HG03066 (cell line): ENCODE measurements at regions not wholly inside any gene's neighbourhood (a gene's known extent, or its start where the extent isn't known, plus 50 kb on each side); places are given as distances from the start of the nearest gene placed in this dataset.
"Not testable (repeated sequence)": the region's sequence is repeated elsewhere in the genome, so short reads cannot be mapped to it uniquely, and the experiment has no call there.

Experiments used
- ATAC-seq: cut with Tn5 transposase; IDR thresholded peaks from one replicate; pipeline ENCODE4 v1.9.1; 2021; ENCODE audit warnings: low read depth; ENCODE audit not compliant: unreplicated experiment

DNA sequence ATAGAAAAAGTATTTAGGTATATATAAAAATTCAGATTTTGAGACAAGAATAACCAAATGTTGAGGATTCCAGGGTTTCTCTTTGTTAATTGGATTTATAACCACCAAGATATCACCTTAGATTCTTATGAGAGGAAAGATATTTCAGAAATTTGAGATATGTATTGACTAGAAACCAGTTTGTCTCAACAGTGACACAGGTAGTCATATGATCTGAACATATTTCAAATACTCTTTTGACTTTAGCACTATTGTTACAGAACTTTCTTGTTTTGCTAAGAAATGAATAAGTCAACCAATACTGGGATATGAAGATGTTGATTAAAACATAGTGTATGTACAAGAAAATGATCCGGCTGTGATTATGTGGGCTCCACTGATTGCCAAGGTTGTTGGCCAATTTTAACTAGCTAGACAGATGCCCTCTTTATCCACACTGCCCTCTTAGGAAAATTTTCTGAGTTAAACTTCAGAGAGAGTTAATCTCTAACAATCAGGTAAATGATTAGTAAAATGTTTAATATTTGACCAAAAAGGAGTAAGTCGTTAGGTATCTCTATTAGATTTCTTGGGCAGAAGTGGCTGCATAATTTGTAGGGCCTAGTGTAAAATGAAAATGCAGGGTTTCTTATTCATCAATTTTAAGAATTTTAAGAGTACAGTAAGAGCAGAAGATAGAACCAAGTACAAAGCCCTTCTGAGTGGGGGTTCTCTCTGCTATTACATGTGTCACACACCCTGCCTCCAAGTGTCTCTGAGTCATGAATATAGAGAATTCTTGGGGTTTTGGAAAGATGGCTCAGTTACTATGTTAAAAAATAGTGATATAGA, 376.0 kb downstream of the TFEC start:
- no peak for ATAC-seq

DNA sequence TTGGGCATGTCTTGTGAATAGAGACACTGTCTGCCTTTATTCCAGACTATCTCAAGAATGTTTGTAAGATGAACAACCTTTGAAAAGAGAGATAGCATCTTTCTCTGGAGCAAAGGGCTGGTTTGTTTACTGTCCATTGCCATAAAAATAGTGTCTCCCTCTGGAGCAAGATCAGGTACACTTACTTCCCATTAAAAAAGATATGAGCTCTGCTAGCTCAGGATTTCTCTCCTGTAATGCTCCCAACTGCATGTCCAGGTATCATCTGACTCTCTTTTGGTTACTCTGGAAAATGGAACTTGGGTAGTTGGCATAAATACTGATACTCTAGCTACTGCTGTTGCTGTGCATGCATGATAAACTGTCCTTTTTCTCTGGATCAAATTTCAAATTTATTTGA, 381.1 kb downstream of the TFEC start:
- ATAC-seq = no peak

DNA sequence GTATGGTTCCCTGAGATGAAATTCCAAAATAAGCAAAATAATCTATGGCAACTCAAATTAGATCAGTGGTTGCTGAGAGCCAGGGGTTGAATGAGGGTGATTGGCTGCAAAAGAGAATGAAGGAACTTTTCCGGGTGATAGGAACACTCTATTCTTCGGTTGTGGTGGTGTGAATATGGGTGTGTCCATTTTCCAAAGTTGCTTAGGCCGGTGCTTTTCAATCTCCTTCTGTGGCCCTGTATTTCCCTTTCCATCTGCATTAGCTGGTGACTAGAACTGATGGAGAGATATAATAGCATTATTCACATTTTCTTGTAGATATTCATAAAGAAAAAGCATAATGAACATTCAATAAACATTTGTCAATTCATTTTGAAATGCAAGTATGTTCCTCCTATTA, 382.9 kb downstream of the TFEC start:
- no peak for ATAC-seq

DNA sequence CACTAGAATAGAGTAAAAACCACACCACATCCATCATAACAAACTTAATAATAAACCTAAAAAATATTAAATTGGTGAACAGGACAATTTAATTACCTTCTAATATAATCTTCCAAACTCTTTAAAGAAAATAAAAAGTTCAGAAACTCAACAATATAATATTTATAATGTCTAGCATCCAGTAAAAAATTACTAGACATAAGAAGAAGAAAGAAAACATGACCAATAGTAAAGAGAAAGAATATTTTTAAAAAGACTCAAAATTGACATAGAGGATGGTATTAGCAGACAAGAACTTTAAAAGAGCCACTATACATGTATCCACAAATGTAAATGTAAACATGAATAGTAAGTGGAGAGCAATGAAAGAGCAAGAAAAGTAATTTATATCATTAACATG, 388.4 kb downstream of the TFEC start:
- ATAC-seq = no peak

DNA sequence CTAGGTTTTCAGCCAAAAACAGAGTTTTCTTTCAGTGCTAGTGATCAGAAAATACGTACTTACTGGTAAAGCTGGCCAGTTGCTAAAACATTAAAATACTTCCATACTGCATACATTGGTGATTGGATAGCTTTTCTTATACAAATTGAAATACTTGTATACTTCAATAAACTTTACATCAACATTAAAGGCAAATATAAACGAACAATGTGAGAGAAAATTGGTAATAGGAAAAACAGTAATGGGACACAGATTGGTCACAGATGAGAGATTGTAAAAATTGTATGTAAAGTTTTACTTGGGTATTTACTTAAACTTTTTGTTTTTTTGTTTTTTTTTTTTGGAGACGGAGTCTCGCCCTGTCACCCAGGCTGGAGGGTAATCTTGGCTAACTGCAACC, 391.7 kb downstream of the TFEC start:
- no peak for ATAC-seq

DNA sequence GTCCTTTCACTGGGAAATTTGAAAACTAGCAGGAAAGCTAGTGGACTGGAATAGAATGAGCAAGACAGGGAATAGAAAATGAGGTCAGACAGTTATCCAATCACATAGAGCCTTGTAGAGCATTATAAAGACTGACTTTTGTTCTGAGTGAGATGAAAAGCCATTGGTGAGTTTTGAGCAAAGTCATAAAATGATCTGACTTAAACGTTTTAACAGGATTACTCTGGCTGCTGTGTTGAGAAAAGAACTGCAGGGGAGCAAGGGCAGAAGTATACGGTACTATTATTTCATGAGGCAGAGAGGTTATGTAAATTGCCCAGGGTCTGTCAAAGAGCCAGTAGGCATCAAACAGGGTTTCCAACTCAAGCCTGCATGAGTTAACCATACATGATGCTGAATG, 393.4 kb downstream of the TFEC start:
- no peak for ATAC-seq

DNA sequence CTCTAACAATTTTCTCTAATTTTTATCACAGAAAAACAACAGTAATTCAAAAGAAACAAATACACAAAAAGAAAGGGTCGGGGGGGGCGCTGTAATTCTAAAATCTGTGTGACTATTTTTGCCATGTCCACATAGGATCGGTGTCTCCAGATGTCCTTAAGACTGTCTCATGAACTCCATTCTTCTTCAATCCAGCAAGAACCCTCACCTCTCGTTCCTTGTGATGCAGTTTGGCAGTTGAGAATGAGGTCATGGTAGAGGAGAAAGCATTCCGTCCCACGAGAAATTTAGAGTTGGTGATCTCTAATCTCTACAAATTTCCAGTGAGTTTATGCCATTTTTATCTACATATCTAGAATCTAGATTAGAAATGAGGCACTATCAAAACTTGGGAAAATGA, 394.7 kb downstream of the TFEC start:
- no peak for ATAC-seq

DNA sequence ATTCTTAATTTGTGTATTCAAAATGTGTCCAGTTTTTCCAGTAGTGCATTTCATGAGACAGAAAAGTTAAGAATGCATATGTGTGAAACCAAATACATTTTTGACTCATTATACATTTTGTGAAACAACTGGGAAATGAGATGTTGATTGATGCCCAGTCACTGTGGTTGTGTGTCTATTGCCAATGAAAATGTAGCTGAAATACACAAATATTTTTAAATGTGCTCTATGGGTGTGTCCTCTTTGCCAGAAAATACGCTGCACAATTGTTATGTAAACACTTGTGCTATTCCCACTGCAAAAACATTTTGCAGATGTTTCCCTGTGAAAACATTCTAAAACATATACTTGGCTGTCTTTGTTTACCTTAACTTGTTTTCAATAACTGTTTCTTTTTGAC, 395.2 kb downstream of the TFEC start:
- no peak for ATAC-seq

DNA sequence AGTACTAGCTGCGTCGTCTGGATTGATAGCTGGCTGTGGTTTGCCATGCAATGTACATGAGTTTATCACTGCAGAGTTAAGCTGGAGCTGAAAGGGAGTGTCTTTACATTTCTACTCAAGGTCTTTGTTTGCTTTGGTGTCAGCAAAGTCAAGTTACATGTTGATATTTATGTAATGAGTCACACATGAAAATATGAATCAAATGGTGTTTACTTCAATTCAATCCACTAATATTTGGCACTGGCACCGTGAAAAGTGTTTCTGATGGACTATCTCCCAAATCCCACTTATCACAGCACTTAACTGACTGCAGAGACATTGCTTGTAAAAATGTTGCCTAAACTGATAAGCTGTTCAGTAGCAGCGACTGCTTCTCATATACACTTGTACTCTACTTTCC, 395.9 kb downstream of the TFEC start:
- ATAC-seq = no peak

DNA sequence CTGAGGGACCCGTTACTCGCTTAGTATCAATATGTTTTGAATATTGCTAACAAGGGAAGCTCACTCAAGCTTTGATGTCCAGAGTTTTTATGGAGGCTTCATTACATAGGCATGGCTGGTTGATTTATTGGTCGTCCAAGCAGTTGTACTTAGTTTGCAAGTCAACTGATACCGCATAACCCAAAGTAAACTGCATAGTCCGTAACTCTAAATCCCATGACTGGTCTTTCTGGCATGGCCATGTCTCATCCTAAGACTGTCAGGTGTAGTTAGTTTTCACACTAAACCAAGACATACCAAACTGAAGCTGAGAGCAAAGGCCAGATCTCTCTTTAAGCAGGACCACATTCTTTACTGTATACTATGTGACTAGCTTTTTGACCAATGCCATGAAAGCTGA, 397.9 kb downstream of the TFEC start:
- ATAC-seq = no peak

DNA sequence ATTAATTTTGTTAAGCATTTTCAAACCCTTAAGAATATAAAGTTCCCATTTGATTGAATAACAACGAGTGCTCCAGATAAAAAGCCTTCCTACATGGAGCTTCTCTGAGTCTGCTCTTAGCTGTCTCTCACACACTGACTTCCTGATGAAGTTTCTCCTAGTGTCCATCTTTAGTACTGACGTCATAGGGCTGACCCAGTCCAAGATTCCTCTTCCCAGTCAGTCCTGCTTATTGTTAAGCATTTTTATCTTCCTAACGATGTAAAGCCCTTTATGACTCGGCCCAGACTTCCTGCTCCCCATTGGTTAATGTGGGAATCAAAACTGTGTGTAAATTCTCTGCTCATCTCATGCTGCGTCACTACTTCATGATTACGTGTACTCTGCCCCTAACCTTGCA, 398.8 kb downstream of the TFEC start:
- no peak for ATAC-seq

DNA sequence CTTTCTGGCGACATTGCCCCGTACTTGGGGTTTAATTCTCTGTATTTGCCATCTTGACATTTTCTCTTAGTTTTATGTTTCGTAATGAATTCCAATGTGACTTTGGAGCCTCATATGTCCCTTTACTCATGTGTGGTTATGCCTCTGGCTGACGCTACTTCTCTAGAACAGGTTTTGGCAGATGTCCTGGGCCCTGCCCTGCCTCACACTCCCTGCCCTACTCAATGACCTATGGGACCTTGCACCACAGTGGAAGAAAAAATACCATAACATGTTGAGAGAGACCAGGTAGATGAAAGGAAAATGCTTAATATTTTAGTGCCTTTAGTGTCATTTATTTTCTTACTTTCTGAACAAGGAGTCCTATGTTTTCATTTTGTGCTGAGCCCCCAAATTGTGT, 400.5 kb downstream of the TFEC start:
- no peak for ATAC-seq

GRCh38 chr7:115618676-115619075, 411.9 kb downstream of the TFEC start:
- no peak for ATAC-seq

GRCh38 chr7:115613836-115614235, 416.7 kb downstream of the TFEC start:
- no peak for ATAC-seq

- no peak for ATAC-seq
Measured at GRCh38 chr7:115603416-115603815, 427.1 kb downstream of the TFEC start.

GRCh38 chr7:115600207-115600606, 430.4 kb downstream of the TFEC start:
- ATAC-seq = no peak

DNA sequence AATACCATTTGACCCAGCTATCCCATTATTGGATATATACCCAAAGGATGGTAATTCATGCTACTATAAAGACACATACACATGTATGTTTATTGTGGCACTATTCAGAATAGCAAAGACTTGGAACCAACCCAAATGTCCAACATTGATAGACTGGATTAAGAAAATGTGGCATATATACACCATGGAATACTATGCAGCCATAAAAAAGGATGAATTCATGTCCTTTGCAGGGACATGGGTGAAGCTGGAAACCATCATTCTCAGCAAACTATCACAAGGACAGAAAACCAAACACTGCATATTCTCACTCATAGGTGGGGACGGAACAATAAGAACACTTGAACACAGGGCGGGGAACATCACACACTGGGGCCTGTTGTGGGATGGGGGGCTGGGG, 431.4 kb downstream of the TFEC start:
- not testable (repeated sequence) for ATAC-seq

DNA sequence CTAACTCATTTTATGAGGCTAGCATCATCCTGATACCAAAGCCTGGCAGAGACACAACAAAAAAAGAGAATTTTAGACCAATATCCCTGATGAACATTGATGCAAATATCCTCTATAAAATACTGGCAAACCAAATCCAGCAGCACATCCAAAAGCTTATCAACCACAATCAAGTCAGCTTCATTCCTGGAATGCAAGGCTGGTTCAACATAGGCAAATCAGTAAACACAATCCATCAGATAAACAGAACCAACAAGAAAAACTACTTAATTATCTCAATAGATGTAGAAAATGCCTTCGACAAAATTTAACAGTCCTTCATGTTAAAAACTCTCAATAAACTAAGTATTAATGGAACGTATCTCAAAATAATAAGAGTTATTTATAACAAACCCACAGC, 433.3 kb downstream of the TFEC start:
- ATAC-seq = not testable (repeated sequence)

GRCh38 chr7:115593111-115593510, 437.5 kb downstream of the TFEC start:
- ATAC-seq = no peak

GRCh38 chr7:115585015-115585718, 445.4 kb downstream of the TFEC start:
- no peak for ATAC-seq

DNA sequence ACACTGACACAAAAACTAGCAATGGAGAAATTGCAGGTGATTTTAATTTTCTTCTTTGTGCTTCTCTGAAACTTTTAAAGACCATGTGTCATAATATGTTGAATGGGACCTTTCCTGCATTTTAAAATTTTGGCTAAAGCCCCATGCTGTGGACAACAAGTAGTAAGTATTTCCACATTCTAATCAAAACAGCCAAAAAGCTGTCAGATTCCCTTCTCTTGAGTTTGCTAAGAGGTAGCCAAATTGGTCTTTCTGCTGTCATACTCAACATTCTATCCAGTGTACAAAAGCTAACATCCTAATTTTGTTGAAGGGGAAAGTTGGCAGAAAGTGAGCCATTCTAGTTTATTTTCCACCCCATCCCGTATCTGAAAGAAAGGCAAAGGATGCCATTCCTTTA, 447.6 kb downstream of the TFEC start:
- ATAC-seq = no peak

DNA sequence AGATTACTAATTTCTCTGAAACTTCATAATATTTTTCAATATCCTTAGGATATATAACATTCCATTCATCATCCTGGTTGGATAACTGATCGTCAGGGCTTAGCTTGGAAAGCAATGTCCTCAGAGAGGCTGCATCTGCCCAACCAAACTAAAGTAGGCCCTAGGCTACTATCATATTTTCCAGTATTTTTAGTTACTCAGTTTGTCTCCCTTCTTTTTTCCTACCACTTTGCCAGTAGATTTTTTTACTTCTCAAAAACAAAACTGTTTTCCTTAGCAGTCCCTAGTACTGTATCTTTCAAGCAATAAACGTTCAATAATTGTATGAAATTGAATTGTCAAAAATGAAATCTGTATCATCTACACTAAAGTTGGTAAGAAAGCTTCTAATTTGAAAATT, 452.0 kb downstream of the TFEC start:
- ATAC-seq = no peak
